GM19239 (cell line): ENCODE measurements at regions not wholly inside any gene's neighbourhood (a gene's known extent, or its start where the extent isn't known, plus 50 kb on each side); places are given as distances from the start of the nearest gene placed in this dataset.
"Not testable (repeated sequence)": the region's sequence is repeated elsewhere in the genome, so short reads cannot be mapped to it uniquely, and the experiment has no call there.

ENCODE experiments used
- DNase-seq: peaks from one replicate; pipeline ENCODE4 v3.0.0; 2011; ENCODE audit warnings: low spot score; ENCODE audit not compliant: insufficient read length
- FAIRE-seq: peaks from 2 replicates; lab custom pipeline; 2011; peaks lifted over from hg19 to GRCh38; lab: Jason Lieb, UNC

GRCh38 chr4:52368895-52369294 is 290.2 kb downstream of the USP46 start:
- no peak for FAIRE-seq

GRCh38 chr4:52369649-52370048 is 289.5 kb downstream of the USP46 start:
- FAIRE-seq (no peak), DNase-seq (no peak)

More at GRCh38 chr4:52368895-52369294, 290.2 kb downstream of the USP46 start:
- DNase-seq, result no peak

DNA sequence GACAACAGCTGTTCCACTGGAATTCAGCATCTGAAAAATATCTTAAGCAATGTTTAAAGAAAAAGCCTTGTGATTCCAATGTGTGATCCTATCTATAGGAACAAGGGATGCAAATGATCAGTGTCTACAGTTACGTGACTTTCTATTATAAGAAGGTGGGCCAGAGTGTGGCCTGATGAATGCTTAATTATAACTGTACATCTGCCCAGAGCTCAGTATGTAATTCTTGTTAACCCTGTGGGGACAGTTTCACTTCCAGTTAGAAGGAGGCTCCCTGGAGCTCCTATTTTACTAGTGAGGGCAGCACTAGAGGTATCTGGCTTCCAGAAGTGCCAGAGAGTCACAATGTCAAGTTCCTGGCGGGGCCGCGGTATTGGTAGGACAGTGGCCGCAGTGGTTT is 288.5 kb downstream of the USP46 start:
- FAIRE-seq, result no peak
- no peak for DNase-seq

GRCh38 chr4:52371841-52372240 is 287.3 kb downstream of the USP46 start:
- no peak for FAIRE-seq
- no peak for DNase-seq

- DNase-seq (no peak), FAIRE-seq (no peak)
Observed at GRCh38 chr4:52372269-52372668, 286.8 kb downstream of the USP46 start.

DNA sequence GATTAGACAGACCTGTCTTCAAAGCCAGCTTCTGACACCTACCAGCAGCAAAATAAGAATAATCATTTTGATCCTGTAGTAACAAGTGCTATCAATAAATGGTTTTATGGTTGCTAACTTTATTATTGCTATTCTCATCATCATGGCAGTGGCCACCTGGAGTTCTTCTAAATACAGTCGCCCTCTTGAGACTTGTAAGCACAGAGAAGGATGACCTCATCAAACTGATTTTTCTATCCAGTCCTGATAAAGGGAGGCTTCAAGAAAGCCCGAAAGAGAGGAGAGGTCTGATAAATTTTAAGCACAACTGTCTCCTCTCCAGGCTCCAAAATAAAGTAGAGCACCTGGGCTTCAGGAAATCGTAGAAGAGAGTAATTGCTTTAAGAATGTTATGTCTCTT is 286.4 kb downstream of the USP46 start:
- DNase-seq (no peak), FAIRE-seq (no peak)

DNA sequence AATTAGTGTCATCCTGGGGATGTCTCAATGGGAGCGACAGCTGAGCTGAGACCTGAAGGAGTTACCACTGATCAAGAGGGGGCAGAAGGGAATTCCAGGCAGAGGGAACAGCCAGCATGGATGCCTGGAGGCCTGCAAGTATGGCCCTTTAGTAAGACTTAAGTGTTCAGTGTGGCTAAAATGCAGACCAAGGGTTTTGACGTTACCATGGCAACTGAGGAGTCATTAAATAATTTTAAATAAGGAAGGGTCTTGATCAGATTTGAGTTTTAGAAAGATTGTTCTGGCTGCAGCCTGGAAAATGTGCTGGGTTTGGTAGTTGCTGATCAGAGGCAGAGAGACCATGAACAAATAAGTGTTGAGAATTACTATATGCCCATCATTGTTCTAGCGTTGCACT is 285.5 kb downstream of the USP46 start:
- FAIRE-seq (no peak), DNase-seq (no peak)

DNA sequence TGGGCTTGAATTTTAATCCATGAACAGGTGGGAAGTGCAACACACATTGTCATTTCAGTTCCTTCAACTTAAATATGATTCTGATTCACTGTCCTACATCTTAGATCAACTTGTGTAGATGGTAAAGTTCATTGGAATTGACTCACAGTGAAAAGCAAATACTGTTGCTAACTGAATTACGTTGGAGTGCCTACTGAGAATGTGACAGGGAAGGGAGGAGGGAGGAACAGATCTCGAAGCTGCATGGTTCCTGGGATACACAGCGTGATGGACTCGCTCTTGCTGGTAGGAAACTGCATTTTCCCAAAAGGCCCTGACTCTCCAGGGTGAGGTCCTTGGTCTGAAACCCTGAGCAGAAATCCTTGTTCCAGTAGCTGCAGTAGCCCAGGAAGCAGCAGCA is 284.2 kb downstream of the USP46 start:
- FAIRE-seq (no peak), DNase-seq (no peak)

DNA sequence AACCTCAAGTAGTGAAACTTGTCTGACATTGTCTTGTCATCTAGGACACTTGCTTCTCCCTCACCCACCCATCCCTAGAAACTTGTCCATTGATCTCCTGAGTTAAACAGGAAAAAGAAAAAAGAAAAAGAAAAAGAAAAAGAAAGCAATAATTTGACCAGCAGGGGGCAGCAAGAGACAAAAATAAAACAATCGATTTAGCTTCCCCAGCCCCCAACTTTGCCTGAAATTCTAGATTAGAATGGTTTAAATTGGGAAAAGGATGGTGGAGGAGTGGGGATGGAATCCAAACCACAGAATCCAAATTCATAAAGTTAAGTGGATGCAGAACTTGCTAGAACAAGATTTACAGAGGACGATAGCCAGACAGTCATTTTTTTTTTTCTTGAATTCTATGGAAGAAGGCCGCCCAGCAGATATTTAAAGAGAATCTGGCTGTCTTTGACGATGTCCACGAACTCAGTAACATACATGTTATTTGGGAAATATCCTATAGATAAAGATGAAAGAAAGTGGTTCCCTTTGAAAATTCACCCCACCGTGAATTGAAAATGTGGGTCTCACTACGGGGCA is 282.9 kb downstream of the USP46 start:
- DNase-seq, result no peak
- FAIRE-seq, result peak; percentile 75

- DNase-seq (no peak), FAIRE-seq (no peak)
Observed at GRCh38 chr4:52377563-52377962, 281.5 kb downstream of the USP46 start.

DNA sequence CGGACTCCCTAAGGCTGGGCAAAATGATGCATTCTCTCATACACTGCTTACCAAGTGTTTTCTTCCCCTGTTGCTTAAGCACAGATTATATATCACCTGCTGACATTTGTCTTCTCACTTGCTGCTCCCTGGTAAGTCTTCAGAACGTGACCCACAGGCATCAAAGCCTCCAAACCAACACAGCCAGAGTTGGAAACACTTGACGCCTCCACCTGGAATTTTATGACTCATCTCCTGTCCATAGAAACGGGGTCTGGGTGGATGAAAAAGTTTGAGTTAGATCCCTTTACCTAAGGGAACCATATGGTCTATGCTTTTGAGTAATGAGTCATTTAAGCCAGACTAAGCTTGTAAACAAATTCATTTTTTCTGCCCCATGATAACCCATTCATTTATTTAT is 251.6 kb downstream of the USP46 start:
- no peak for DNase-seq
- no peak for FAIRE-seq

- FAIRE-seq, result no peak
- DNase-seq, result no peak
Observed at GRCh38 chr4:52408032-52408431, 251.1 kb downstream of the USP46 start.

DNA sequence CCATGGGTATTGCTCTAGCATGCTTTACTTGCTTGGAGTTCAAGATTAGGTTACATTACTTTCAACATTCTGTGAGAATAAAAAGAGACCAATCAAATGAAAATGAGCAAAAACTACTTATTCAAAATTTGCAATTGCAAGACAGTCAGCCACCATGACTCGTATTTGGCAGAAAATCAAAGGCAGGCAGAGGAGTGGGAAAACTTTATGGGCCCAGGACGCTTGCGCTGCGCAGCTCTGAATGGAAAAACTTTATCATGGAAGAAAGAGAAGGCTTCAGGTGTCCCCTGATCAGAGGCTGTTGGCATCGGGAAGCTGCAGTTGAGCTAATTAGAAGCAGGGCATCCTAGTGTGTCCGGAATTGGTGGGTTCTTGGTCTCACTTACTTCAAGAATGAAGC is 250.6 kb downstream of the USP46 start:
- FAIRE-seq (no peak), DNase-seq (no peak)

GRCh38 chr4:52409766-52410165 is 249.3 kb downstream of the USP46 start:
- FAIRE-seq, DNase-seq: not testable (repeated sequence)

DNA sequence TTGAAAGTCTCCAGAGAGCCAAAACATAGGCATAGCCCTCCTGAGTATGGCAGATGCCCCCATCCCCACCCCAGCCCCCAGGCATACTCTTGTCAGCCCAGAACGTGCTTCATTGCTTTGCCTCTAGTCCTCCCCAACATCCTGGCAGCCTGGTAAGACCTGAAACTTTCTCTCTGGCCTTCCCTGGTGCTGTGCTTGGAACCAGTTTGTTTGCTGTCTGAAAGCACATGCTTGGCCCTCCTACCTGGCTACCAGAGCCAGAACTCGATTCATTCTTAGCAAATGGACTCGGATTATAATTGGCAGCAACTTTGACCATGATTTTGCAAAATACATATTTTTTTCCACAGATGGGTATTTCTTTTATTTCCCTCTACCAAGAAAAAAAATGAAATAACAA is 248.1 kb downstream of the USP46 start:
- FAIRE-seq, result no peak
- no peak for DNase-seq

- DNase-seq, result no peak
- no peak for FAIRE-seq
Observed at GRCh38 chr4:52420330-52420729, 238.8 kb downstream of the USP46 start.

- FAIRE-seq (no peak), DNase-seq (no peak)
Observed at GRCh38 chr4:52421811-52422213, 237.3 kb downstream of the USP46 start.

DNA sequence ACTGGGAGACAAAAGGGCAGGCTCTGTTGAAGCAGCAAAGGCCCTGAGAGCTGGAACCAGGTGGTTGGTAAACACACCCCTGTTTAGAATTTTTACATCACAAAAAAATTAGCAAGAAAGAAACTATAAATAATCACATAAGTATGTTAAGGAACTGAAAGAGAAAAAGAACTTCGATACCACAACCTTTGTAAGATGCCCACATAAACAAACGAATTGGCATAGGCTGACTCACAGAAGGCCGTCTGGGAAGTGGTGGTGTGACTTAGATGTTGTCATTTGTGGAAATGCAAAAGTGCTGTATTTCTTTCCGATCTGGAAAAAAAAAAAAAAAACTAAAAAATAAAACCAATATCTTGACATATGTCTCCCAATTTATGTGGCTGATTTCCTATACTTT is 235.1 kb downstream of the USP46 start:
- no peak for DNase-seq
- FAIRE-seq, result no peak

- FAIRE-seq, result no peak
Observed at GRCh38 chr4:52425751-52426326, 233.3 kb downstream of the USP46 start.

GRCh38 chr4:52431410-52431809 is 227.7 kb downstream of the USP46 start:
- FAIRE-seq, result no peak

More at GRCh38 chr4:52425751-52426326, 233.3 kb downstream of the USP46 start:
- no peak for DNase-seq

DNA sequence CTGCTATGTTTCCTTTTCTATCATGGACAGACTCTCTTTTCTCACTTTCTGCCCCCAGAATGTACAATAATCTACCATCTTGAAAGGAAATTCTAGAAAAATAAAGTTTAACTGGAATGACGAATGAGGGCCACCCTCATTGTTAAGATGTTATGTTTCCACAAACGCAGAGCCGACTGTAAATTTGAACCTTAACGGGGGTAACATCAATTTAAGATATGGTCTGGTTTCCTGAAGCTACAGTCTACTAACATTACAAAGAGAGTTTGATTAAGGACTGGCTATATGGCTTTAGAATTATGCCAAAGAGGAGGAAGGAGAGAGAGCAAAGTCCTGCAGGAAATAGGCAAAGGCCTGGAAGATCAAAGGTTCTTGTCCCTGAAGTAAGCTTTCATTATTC is 227.2 kb downstream of the USP46 start:
- FAIRE-seq (no peak), DNase-seq (no peak)

More at GRCh38 chr4:52431410-52431809, 227.7 kb downstream of the USP46 start:
- no peak for DNase-seq

GRCh38 chr4:52442524-52442923 is 216.6 kb downstream of the USP46 start:
- DNase-seq, FAIRE-seq: not testable (repeated sequence)
